ENCODE measurements at regions not wholly inside any gene's neighbourhood (a gene's known extent, or its start where the extent isn't known, plus 50 kb on each side); places are given as distances from the start of the nearest gene placed in this dataset.
A peak's percentile ranks its signal among the peaks of the same experiment; 100 is the strongest.
"Not testable (repeated sequence)": the region's sequence is repeated elsewhere in the genome, so short reads cannot be mapped to it uniquely, and the experiment has no call there.

GRCh38 chr7:80082213-80082612 lies 52.4 kb upstream of the GNAI1 start:
- DNase-seq = no peak

GRCh38 chr7:80078886-80079285 lies 55.7 kb upstream of the GNAI1 start:
- no peak for DNase-seq

GRCh38 chr7:80078159-80078731 lies 56.4 kb upstream of the GNAI1 start:
- DNase-seq = peak; percentile 40

GRCh38 chr7:80070391-80070790 lies 64.2 kb upstream of the GNAI1 start:
- no peak for DNase-seq

GRCh38 chr7:80066639-80067038 lies 68.0 kb upstream of the GNAI1 start:
- DNase-seq = no peak

- DNase-seq = no peak
These were observed 70.8 kb upstream of the GNAI1 start for GRCh38 chr7:80063834-80064233.

GRCh38 chr7:80060218-80060806 lies 74.3 kb upstream of the GNAI1 start:
- peak; percentile 75 for DNase-seq

GRCh38 chr7:80057488-80057887 lies 77.1 kb upstream of the GNAI1 start:
- DNase-seq = no peak

- DNase-seq = no peak
These were observed 80.3 kb upstream of the GNAI1 start for GRCh38 chr7:80054356-80054755.

GRCh38 chr7:80053124-80053523 lies 81.5 kb upstream of the GNAI1 start:
- no peak for DNase-seq

GRCh38 chr7:80047856-80048459 lies 86.7 kb upstream of the GNAI1 start:
- DNase-seq = no peak

GRCh38 chr7:80047032-80047431 lies 87.6 kb upstream of the GNAI1 start:
- DNase-seq = no peak

GRCh38 chr7:80044796-80045195 lies 89.8 kb upstream of the GNAI1 start:
- no peak for DNase-seq

GRCh38 chr7:80040752-80041151 lies 93.9 kb upstream of the GNAI1 start:
- DNase-seq = no peak

GRCh38 chr7:80040335-80040734 lies 94.3 kb upstream of the GNAI1 start:
- DNase-seq = no peak

GRCh38 chr7:80039251-80039884 lies 95.3 kb upstream of the GNAI1 start:
- DNase-seq = no peak

- no peak for DNase-seq
These were observed 96.9 kb upstream of the GNAI1 start for GRCh38 chr7:80037689-80038088.

- no peak for DNase-seq
These were observed 98.5 kb upstream of the GNAI1 start for GRCh38 chr7:80036107-80036506.

GRCh38 chr7:80028717-80029116 lies 105.9 kb upstream of the GNAI1 start:
- no peak for DNase-seq

- DNase-seq = no peak
These were observed 106.9 kb upstream of the GNAI1 start for GRCh38 chr7:80027611-80028173.

GRCh38 chr7:80026766-80027165 lies 107.9 kb upstream of the GNAI1 start:
- DNase-seq = no peak

- DNase-seq = not testable (repeated sequence)
These were observed 114.4 kb upstream of the GNAI1 start for GRCh38 chr7:80020277-80020676.

- not testable (repeated sequence) for DNase-seq
These were observed 114.8 kb upstream of the GNAI1 start for GRCh38 chr7:80019809-80020207.
